ENCODE measurements at regions not wholly inside any gene's neighbourhood (a gene's known extent, or its start where the extent isn't known, plus 50 kb on each side); places are given as distances from the start of the nearest gene placed in this dataset.
A peak's percentile ranks its signal among the peaks of the same experiment; 100 is the strongest.

- no peak for DNase-seq (ENCODE audit: low spot score)
Measured at GRCh38 chr4:163762741-163763140, 268.3 kb downstream of the TMA16 start.

DNA sequence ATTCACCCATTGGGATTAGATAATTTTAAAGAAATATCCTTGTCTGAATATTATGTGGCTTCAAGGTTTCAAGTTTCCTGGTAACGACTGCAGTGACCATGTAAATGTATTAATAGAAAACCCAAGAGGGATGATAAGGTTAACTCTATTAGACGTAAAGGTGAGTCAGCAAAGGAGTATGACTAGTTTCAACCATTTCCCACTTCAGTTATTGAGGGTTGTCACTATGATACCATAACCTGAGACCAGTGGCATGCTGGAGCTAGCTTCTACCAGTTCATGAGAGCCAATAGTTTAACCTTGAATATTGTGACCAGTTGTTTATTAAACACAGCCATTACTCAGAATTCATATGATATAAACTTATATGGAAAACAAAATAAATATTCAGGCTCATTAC lies 270.1 kb downstream of the TMA16 start:
- no peak for DNase-seq (ENCODE audit: low spot score)

- no peak for DNase-seq (ENCODE audit: low spot score)
Measured at GRCh38 chr4:163768014-163768413, 273.5 kb downstream of the TMA16 start.

GRCh38 chr4:163772238-163772637 lies 277.7 kb downstream of the TMA16 start:
- DNase-seq (ENCODE audit: low spot score) = no peak

- no peak for DNase-seq (ENCODE audit: low spot score)
Measured at GRCh38 chr4:163773940-163774339, 279.4 kb downstream of the TMA16 start.

DNA sequence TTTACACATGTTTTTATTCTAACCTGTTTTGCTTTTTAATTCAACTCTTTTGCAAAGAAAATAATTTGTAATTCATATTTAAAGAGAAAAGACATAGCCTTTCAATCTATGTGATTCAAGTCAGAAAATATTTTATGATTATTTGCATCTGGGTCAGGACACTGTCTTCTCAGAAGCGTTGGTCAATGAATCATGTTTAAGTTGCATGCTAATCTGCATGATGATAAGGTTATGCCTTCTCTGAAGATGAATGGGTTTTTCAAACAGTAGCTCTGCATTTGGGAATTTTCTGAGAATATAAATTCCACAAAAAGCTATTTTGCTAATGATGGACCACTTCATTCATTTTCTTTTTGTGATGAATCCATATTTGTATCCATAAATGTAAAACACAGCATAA lies 282.5 kb downstream of the TMA16 start:
- DNase-seq (ENCODE audit: low spot score) = no peak

DNA sequence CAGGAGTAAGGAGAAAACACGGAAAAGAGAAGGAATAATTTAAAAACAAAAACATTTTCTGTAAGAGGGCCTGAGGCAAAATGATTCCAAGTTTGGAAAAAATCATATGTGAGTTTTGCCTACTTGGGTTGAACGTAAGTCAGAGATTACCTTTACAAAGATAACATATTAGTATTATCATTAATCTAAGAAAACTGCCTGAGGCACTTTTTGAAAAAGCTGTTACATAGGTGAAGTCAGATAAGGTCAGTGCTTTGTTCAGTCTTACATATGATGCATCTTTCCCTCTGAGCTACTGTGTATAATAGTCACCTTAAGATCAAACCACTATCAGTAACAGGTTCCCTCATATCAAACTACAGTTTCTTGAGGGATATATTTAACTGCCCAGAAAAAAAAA lies 287.2 kb downstream of the TMA16 start:
- DNase-seq (ENCODE audit: low spot score) = no peak

- no peak for DNase-seq (ENCODE audit: low spot score)
Measured at GRCh38 chr4:163790231-163790630, 295.7 kb downstream of the TMA16 start.

- DNase-seq (ENCODE audit: low spot score) = no peak
Measured at GRCh38 chr4:163795885-163796284, 301.4 kb downstream of the TMA16 start.

GRCh38 chr4:163804001-163804400 lies 309.5 kb downstream of the TMA16 start:
- no peak for DNase-seq (ENCODE audit: low spot score)

GRCh38 chr4:163806653-163807052 lies 312.2 kb downstream of the TMA16 start:
- DNase-seq (ENCODE audit: low spot score) = no peak

DNA sequence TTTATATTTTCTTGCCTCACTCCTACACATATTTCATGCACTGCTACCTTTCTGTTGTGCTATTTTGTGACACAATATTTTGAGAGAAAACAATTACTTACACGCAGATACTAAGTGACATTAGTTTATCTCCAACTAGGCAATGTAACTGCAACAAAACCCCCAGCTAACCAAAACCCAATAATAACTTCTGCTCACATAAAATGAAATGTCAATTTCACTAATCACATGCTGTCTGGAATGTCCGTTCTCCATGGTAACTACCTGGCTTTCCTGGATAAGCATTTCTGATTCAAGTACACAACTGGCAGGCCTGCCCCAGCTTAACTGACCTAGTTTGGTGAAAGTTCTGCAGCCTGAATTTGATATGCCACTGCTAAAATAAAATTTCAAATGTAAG lies 313.5 kb downstream of the TMA16 start:
- DNase-seq (ENCODE audit: low spot score) = no peak

DNA sequence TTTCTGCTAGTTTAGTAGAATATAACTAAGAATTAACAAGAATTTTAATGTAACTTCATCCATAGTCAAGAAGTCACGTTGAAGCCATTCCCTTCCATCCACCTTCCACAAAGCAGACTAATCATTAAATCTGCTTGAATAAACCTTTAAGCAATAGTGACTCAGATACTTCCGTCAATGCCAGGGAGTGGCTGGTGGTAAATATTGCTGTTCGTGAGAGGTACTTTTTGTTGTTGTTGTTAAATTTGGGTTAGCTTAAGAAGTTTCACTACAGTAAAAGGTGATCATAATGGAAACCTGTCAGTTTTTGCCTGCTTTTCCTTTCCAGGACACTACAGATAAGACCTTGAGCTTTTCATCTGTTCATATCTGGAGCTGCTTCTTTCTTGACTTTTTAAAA lies 316.3 kb downstream of the TMA16 start:
- no peak for DNase-seq (ENCODE audit: low spot score)

DNA sequence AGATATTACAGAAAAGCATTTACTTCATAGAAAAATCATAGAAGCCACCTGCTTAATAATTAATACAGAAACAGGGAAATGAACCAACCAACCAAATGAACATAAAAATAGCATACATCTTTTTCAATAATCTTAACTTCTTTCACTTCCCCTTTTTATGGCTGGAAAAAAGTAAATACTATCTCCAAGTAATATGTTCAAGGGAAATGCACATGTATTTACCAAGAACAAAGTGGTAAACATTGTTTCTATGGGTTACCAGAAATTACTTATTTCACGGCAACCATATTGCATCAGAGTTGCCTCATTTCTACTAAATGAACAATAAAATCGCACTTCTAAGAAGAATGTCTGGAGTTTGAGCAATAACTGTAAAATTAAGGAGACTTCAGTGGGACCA lies 321.3 kb downstream of the TMA16 start:
- no peak for DNase-seq (ENCODE audit: low spot score)

GRCh38 chr4:163816494-163816893 lies 322.0 kb downstream of the TMA16 start:
- no peak for DNase-seq (ENCODE audit: low spot score)

GRCh38 chr4:163818673-163819072 lies 324.2 kb downstream of the TMA16 start:
- DNase-seq (ENCODE audit: low spot score) = no peak

DNA sequence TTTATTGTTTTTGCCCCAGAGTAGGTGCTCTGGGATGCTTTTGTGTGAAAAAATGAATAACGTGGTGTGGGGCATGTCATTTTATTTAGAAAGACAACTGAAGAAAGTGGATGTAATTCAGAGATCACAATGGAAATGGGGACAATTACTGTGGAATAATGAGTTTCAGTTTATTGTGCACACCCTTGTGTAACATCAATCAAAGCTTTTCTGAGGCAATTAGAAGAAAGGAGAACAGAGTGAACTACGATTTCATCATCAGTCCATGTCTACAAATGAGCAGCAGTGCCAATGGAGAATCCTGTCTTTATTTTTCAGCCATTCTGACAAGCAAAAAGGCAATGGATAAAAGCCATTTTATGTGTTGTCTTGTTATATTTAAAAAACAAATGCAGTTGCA lies 339.2 kb downstream of the TMA16 start:
- DNase-seq (ENCODE audit: low spot score) = no peak

- DNase-seq (ENCODE audit: low spot score) = no peak
Measured at GRCh38 chr4:163846008-163846407, 351.5 kb downstream of the TMA16 start.

DNA sequence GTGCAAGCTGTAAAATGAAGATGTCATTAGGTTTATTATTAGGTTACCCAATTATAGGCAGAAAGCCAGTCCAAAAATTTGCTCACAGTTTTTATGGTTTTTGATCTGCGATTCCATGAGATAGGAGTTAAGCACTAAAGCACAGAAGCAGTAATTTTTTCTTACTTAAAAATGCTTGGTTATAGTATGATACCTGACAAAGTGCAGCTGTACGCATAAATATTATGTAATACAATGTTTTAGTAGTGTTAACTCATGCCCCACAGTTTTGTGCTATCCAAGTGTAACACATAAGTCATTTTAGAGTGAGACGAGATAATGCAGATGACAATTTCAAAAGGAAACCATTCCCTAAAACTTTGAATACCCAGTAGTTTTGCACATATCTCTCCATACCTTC lies 357.8 kb downstream of the TMA16 start:
- no peak for DNase-seq (ENCODE audit: low spot score)

- no peak for DNase-seq (ENCODE audit: low spot score)
Measured at GRCh38 chr4:163857903-163858302, 363.4 kb downstream of the TMA16 start.

DNA sequence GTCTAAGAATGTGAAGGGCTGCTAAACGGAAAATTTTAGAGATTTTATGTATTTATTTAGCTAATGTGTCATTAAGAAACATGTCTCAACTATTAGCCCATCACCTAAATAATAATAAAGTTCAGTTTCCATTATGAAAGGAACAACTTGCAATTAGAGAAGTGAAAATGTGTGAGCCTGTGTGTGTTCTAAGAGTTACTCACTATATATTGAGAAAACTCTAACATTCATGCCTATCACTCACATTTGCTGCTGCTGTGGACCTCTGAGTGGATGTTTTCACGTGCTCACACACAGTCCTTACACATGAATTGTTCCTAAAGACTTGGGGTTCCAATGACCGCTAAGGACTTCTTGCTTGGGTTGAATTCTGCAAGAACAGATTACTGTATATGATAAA lies 364.0 kb downstream of the TMA16 start:
- DNase-seq (ENCODE audit: low spot score) = no peak

GRCh38 chr4:163863082-163863481 lies 368.6 kb downstream of the TMA16 start:
- no peak for DNase-seq (ENCODE audit: low spot score)

DNA sequence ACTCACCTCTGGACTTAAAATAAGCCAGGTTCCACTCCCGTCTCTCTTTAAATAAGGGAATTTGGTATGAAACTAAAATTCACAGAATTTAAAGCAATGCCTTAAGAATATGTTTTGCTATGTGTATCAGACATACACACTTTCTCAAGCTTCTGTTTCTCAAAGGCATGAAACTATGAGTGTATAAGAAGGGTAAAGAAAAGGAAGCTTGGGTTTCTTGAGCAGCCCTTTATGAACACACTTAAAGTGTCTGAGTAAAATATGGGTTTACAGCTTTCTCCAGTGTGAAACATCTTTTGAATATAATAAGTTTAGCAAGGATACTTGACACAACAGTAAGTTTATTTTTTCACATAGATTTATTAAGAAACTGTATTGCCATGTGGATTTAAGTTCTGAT lies 370.5 kb downstream of the TMA16 start:
- DNase-seq (ENCODE audit: low spot score) = no peak

- DNase-seq (ENCODE audit: low spot score) = peak; percentile 3
Measured at GRCh38 chr4:163866728-163867315, 372.3 kb downstream of the TMA16 start.

GRCh38 chr4:163868445-163868844 lies 374.0 kb downstream of the TMA16 start:
- no peak for DNase-seq (ENCODE audit: low spot score)
